ENCODE measurements at regions not wholly inside any gene's neighbourhood (a gene's known extent, or its start where the extent isn't known, plus 50 kb on each side); places are given as distances from the start of the nearest gene placed in this dataset.

DNA sequence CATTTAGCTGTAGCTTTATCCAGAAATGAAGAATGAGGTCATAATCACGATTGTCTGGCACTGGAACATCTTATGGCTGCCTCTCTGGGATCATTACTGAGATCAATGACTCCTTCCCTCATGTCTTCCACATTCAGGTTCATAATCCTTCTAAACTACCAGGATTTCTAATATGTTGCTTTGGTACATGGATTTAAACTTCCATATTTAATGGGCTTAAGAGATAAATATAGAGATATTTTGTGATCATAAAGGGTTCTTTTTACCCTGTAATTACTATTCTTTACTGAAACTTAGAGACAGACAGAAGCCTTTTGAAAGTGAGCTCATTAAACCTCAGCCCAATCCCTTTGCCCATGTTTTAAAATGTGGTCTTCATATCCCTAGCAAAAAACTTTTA lies 575.4 kb upstream of the ALCAM start:
- DNase-seq (ENCODE audit: low spot score) = no peak
- no peak for TF ChIP-seq CTCF (IDR thresholded peaks at IDR 0.05; ENCODE audit: extremely low read depth, missing control alignments)

GRCh38 chr3:104796556-104796955 lies 570.2 kb upstream of the ALCAM start:
- no peak for DNase-seq (ENCODE audit: low spot score)
- TF ChIP-seq CTCF (IDR thresholded peaks at IDR 0.05; ENCODE audit: extremely low read depth, missing control alignments) = no peak

DNA sequence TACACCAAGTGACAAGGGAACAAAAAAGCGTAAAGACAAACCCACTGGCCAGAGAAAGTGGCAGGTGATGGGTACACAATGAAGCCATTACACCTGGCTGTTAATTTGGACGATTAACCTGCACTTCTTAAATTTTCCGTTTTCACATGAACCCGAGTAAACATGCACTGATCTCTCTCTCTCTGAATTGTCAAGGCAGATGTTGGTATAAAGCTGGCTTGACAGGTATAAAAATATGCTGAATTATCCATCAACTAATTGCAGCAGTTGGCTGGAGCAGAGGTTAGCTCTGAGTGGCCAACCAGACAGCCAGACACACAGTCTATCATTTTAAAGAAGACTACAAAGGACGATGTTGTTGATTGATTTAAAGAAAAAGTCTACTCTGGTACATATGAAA lies 561.7 kb upstream of the ALCAM start:
- DNase-seq (ENCODE audit: low spot score) = no peak
- TF ChIP-seq CTCF (IDR thresholded peaks at IDR 0.05; ENCODE audit: extremely low read depth, missing control alignments) = no peak

- no peak for DNase-seq (ENCODE audit: low spot score)
- no peak for TF ChIP-seq CTCF (IDR thresholded peaks at IDR 0.05; ENCODE audit: extremely low read depth, missing control alignments)
These were observed 561.2 kb upstream of the ALCAM start for GRCh38 chr3:104805508-104805907.

GRCh38 chr3:104810896-104811295 lies 555.8 kb upstream of the ALCAM start:
- TF ChIP-seq CTCF (IDR thresholded peaks at IDR 0.05; ENCODE audit: extremely low read depth, missing control alignments) = no peak
- DNase-seq (ENCODE audit: low spot score) = no peak

GRCh38 chr3:104816008-104816407 lies 550.7 kb upstream of the ALCAM start:
- DNase-seq (ENCODE audit: low spot score) = no peak

DNA sequence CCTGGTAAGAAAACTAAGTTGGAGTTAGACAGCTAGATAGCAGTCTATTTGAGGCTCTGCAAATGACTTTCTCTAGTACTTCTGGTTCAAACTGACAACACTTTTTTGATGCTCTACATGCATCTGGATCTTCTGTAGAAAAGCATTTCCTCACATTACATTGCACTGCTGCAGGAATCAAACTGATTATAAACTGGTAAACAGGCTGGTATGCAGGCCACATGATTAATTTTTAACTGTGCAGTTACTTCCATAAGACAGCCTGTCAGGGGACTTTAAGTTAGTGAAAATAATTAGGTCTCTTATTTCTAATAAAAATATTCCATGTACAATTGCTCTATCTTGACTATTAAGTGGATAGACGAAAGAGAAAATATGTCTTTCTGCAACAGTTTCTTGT lies 550.0 kb upstream of the ALCAM start:
- no peak for DNase-seq (ENCODE audit: low spot score)
- no peak for TF ChIP-seq CTCF (IDR thresholded peaks at IDR 0.05; ENCODE audit: extremely low read depth, missing control alignments)

More at GRCh38 chr3:104816008-104816407, 550.7 kb upstream of the ALCAM start:
- TF ChIP-seq CTCF (IDR thresholded peaks at IDR 0.05; ENCODE audit: extremely low read depth, missing control alignments) = no peak

All from GM20000 (cell line).